ENCODE measurements at regions not wholly inside any gene's neighbourhood (a gene's known extent, or its start where the extent isn't known, plus 50 kb on each side); places are given as distances from the start of the nearest gene placed in this dataset.

DNA sequence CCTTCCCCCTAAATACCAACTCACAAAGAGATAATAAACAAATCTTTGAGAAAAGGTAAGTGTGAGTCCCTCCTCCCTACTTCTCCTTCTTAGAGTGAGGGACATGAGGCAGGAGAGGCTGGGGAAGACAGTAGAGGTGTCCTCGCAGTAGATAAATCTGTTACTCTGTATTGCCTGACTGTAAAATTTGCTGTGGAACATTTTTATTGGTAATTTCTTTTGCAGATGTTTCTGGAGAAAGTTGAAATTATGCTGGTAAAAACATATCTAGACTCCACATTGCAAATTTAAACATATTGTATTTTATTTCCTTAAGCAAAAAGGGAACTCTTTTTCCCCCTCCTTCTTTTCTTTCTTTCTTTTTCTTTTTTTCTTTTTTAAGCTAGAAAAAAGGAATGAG, 58.5 kb downstream of the PLCE1 start:
- POLR2A ChIA-PET, result no interaction called here

GRCh38 chr10:94052866-94053791, 59.4 kb downstream of the PLCE1 start:
- Histone ChIP-seq H4K20me1 (ENCODE audit: control insufficient read depth, insufficient read depth, low read length, poor library complexity, severe bottlenecking) (no peaks in the 10 kb centered on the region), H2AFZ (ENCODE audit: insufficient read depth, low read depth, low read length, poor library complexity, severe bottlenecking) (no peak overlapping the region), H3K79me2 (ENCODE audit: control insufficient read depth, insufficient read depth, low read length) (no peaks in the 10 kb centered on the region), H3K9ac (ENCODE audit: low read length) (no peak overlapping the region), H3K36me3 (replicated peaks in 1 of 2; ENCODE audit: control extremely low read depth in 1 of 2, control insufficient read depth in 1 of 2, extremely low read depth in 1 of 2, insufficient read depth in 2 of 2, low read length in 1 of 2) (no peaks in the 10 kb centered on the region), H3K4me2 (replicated peaks; ENCODE audit: low read depth, low read length, poor library complexity, severe bottlenecking) (no peak overlapping the region), H3K4me1 (ENCODE audit: control insufficient read depth in 2 of 2, insufficient read depth in 2 of 2, low read length in 2 of 2) (no peaks in the 10 kb centered on the region), H3K4me3 (ENCODE audit: control extremely low read depth in 1 of 5, extremely low read depth in 1 of 5, insufficient read depth in 1 of 5, low read depth in 2 of 5, low read length in 4 of 5) (no peak overlapping the region), H3K27me3 (replicated peaks in 1 of 4; ENCODE audit: control extremely low read depth in 1 of 4, control insufficient read depth in 3 of 4, insufficient read depth in 4 of 4, low read length in 3 of 4) (no peaks in the 10 kb centered on the region), H3K9me3 (ENCODE audit: control extremely low read depth in 1 of 3, control insufficient read depth in 2 of 3, insufficient read depth in 1 of 3, low read length in 2 of 3) (no peaks in the 10 kb centered on the region), H3K27ac (ENCODE audit: low read length in 2 of 2) (no peak overlapping the region)
- POLR2A ChIA-PET, result no interaction called here
- H3K27me3 Mint-ChIP-seq, result peaks cover 13% of the 10 kb centered on the region
- no peak overlapping the region for H3K4me3 Mint-ChIP-seq
- ATAC-seq (ENCODE audit: low read depth) (no peak), DNase-seq (no peak)
- CTCF ChIA-PET, result no interaction called here
- H3K4me1 Mint-ChIP-seq, result no peaks in the 10 kb centered on the region
- TF ChIP-seq, protein P1, sequence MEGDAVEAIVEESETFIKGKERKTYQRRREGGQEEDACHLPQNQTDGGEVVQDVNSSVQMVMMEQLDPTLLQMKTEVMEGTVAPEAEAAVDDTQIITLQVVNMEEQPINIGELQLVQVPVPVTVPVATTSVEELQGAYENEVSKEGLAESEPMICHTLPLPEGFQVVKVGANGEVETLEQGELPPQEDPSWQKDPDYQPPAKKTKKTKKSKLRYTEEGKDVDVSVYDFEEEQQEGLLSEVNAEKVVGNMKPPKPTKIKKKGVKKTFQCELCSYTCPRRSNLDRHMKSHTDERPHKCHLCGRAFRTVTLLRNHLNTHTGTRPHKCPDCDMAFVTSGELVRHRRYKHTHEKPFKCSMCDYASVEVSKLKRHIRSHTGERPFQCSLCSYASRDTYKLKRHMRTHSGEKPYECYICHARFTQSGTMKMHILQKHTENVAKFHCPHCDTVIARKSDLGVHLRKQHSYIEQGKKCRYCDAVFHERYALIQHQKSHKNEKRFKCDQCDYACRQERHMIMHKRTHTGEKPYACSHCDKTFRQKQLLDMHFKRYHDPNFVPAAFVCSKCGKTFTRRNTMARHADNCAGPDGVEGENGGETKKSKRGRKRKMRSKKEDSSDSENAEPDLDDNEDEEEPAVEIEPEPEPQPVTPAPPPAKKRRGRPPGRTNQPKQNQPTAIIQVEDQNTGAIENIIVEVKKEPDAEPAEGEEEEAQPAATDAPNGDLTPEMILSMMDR (IDR thresholded peaks at IDR 0.05), result no peak
- TF ChIP-seq EZH2 (IDR thresholded peaks at IDR 0.05; ENCODE audit: borderline replicate concordance, insufficient read depth, low read depth, low read length, poor library complexity, severe bottlenecking), result no peak
- no peak overlapping the region for H3K27ac Mint-ChIP-seq
- intact Hi-C loops (cut with micrococcal nuclease), result no loop called here
- no peaks in the 10 kb centered on the region for H3K9me3 Mint-ChIP-seq (ENCODE audit: insufficient read depth)
- WGBS (ENCODE audit: insufficient coverage), result 94% methylated on average over 6 of the region's 11 CpGs

More for the DNA sequence above, 58.5 kb downstream of the PLCE1 start:
- Histone ChIP-seq H3K4me2 (replicated peaks; ENCODE audit: low read depth, low read length, poor library complexity, severe bottlenecking) (no peak overlapping the region), H3K79me2 (ENCODE audit: control insufficient read depth, insufficient read depth, low read length) (no peaks in the 10 kb centered on the region), H4K20me1 (ENCODE audit: control insufficient read depth, insufficient read depth, low read length, poor library complexity, severe bottlenecking) (no peaks in the 10 kb centered on the region), H3K4me3 (ENCODE audit: control extremely low read depth in 1 of 5, extremely low read depth in 1 of 5, insufficient read depth in 1 of 5, low read depth in 2 of 5, low read length in 4 of 5) (no peak overlapping the region), H3K9ac (ENCODE audit: low read length) (no peak overlapping the region), H3K36me3 (replicated peaks in 1 of 2; ENCODE audit: control extremely low read depth in 1 of 2, control insufficient read depth in 1 of 2, extremely low read depth in 1 of 2, insufficient read depth in 2 of 2, low read length in 1 of 2) (no peaks in the 10 kb centered on the region), H3K27me3 (replicated peaks in 1 of 4; ENCODE audit: control extremely low read depth in 1 of 4, control insufficient read depth in 3 of 4, insufficient read depth in 4 of 4, low read length in 3 of 4) (no peaks in the 10 kb centered on the region), H3K4me1 (ENCODE audit: control insufficient read depth in 2 of 2, insufficient read depth in 2 of 2, low read length in 2 of 2) (no peaks in the 10 kb centered on the region), H3K9me3 (ENCODE audit: control extremely low read depth in 1 of 3, control insufficient read depth in 2 of 3, insufficient read depth in 1 of 3, low read length in 2 of 3) (no peaks in the 10 kb centered on the region), H2AFZ (ENCODE audit: insufficient read depth, low read depth, low read length, poor library complexity, severe bottlenecking) (no peak overlapping the region), H3K27ac (ENCODE audit: low read length in 2 of 2) (no peak overlapping the region)
- no peak for TF ChIP-seq EZH2 (IDR thresholded peaks at IDR 0.05; ENCODE audit: borderline replicate concordance, insufficient read depth, low read depth, low read length, poor library complexity, severe bottlenecking)
- TF ChIP-seq, protein P1 (IDR thresholded peaks at IDR 0.05), result no peak
- CTCF ChIA-PET, result no interaction called here
- no peak overlapping the region for H3K4me3 Mint-ChIP-seq
- DNase-seq (no peak), ATAC-seq (ENCODE audit: low read depth) (no peak)
- H3K27me3 Mint-ChIP-seq, result peaks cover 13% of the 10 kb centered on the region
- no CpG with 5 or more reads among the region's 1 CpG for WGBS (ENCODE audit: insufficient coverage)
- H3K4me1 Mint-ChIP-seq, result no peaks in the 10 kb centered on the region
- intact Hi-C loops (cut with micrococcal nuclease), result no loop called here
- no peak overlapping the region for H3K27ac Mint-ChIP-seq
- H3K9me3 Mint-ChIP-seq (ENCODE audit: insufficient read depth), result no peaks in the 10 kb centered on the region
